Thyroid gland (tissue), 4 donors: ENCODE measurements at regions not wholly inside any gene's neighbourhood (a gene's known extent, or its start where the extent isn't known, plus 50 kb on each side); places are given as distances from the start of the nearest gene placed in this dataset.

ENCODE experiments used
- POLR2A ChIP-seq, 2 donors: fragments of 450-650 bp; IDR thresholded peaks; one replicate each; pipeline ENCODE4 v1.6.1; 2017; ENCODE audit warnings: antibody characterized with exemption in 2 of 2, mild to moderate bottlenecking in 2 of 2, moderate library complexity in 1 of 2
- TF ChIP-seq, protein P1 (sequence below), 6 experiments: fragments of 200-600 bp in 3 of 6; fragments of 450-650 bp in 3 of 6; sonication (generic) in 3 of 6; IDR thresholded peaks; one replicate each; pipeline ENCODE4 v1.5.1; 2016 to 2019; ENCODE audit warnings: antibody characterized with exemption in 6 of 6, mild to moderate bottlenecking in 2 of 6, inconsistent platforms in 1 of 6, moderate library complexity in 1 of 6

DNA sequence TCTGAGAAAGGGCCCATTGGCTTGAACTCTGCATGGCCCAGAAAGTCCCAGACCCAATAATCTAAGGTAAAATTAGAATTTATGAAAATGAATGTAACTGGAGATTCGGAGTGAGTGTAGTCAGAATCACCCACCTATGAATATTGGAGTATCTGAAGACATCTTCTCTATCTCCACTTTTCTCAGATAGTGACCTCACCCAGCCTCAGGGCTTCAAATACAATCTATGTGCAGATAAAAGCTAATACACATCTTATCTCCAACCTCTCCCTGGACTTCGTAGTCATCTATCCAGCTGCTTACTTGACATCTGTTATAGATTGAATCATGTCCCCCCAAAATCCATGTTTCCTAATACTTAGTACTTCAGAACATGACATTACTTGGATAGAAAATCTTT is 263.2 kb downstream of the RAD51AP2 start:
- TF ChIP-seq, protein P1, sequence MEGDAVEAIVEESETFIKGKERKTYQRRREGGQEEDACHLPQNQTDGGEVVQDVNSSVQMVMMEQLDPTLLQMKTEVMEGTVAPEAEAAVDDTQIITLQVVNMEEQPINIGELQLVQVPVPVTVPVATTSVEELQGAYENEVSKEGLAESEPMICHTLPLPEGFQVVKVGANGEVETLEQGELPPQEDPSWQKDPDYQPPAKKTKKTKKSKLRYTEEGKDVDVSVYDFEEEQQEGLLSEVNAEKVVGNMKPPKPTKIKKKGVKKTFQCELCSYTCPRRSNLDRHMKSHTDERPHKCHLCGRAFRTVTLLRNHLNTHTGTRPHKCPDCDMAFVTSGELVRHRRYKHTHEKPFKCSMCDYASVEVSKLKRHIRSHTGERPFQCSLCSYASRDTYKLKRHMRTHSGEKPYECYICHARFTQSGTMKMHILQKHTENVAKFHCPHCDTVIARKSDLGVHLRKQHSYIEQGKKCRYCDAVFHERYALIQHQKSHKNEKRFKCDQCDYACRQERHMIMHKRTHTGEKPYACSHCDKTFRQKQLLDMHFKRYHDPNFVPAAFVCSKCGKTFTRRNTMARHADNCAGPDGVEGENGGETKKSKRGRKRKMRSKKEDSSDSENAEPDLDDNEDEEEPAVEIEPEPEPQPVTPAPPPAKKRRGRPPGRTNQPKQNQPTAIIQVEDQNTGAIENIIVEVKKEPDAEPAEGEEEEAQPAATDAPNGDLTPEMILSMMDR (IDR thresholded peaks at IDR 0.05): no peak
- TF ChIP-seq POLR2A (IDR thresholded peaks at IDR 0.05): no peak
